ENCODE measurements at regions not wholly inside any gene's neighbourhood (a gene's known extent, or its start where the extent isn't known, plus 50 kb on each side); places are given as distances from the start of the nearest gene placed in this dataset.
A peak's percentile ranks its signal among the peaks of the same experiment; 100 is the strongest.
"Not testable (repeated sequence)": the region's sequence is repeated elsewhere in the genome, so short reads cannot be mapped to it uniquely, and the experiment has no call there.

DNA sequence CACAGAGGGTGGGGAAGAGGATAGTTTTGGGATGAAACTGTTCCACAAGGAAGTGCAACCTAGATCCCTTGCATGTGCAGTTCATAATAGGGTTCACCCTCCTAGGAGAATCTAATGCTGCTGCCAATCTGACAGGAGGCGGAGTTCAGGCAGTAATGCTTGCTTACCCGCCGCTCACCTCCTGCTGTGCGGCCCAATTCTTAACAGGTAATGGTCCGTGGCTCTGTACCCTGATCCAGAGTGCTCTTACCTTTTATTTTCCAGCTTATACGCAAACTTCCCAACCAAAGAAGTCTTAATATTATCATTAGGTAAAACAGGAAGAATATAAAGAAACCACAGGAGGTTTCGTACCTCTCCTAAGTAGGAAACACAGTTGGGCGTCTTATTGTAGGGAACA is 82.7 kb upstream of the CD302 start:
- no peak for DNase-seq (ENCODE audit: extremely low read depth, insufficient read length)
- no peaks in the 10 kb centered on the region for H3K27me3 ChIP-seq (replicated peaks; ENCODE audit: control insufficient read depth, insufficient read depth, low read length)
- peaks cover 5% of the 10 kb centered on the region for H3K36me3 ChIP-seq (ENCODE audit: control insufficient read depth, insufficient read depth, low read length)
- TF ChIP-seq, protein P1, sequence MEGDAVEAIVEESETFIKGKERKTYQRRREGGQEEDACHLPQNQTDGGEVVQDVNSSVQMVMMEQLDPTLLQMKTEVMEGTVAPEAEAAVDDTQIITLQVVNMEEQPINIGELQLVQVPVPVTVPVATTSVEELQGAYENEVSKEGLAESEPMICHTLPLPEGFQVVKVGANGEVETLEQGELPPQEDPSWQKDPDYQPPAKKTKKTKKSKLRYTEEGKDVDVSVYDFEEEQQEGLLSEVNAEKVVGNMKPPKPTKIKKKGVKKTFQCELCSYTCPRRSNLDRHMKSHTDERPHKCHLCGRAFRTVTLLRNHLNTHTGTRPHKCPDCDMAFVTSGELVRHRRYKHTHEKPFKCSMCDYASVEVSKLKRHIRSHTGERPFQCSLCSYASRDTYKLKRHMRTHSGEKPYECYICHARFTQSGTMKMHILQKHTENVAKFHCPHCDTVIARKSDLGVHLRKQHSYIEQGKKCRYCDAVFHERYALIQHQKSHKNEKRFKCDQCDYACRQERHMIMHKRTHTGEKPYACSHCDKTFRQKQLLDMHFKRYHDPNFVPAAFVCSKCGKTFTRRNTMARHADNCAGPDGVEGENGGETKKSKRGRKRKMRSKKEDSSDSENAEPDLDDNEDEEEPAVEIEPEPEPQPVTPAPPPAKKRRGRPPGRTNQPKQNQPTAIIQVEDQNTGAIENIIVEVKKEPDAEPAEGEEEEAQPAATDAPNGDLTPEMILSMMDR (IDR thresholded peaks at IDR 0.05; ENCODE audit: insufficient read depth, low read length, poor library complexity, severe bottlenecking) = no peak
- H3K4me3 ChIP-seq (replicated peaks; ENCODE audit: low read depth, low read length) = no peak overlapping the region

DNA sequence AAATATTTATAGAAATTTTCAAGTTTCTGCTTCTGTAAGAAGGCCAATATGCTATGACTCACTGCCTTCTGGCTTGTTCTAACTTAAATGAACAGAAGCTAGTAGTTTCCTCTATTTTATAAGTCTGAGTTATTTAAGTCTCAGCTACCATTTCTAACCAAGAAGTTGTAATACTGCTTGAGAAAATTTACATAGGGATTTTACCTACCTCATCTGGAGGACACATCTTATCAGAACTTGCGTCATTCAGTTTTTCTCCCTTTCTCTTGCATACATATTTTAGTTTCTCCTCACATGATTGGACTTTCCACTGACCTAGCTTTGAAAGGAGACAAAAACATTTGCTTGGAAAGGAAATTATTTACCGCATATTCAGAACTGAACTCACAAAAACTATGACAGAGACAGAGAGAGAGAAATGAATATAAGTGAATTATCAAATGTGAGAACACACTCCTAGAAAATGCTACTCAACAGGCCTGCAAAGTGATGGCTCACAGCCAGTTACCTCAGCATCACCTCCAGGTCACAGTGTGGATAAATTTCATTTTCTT is 81.1 kb upstream of the CD302 start:
- DNase-seq (ENCODE audit: extremely low read depth, insufficient read length) = peak; percentile 82
- TF ChIP-seq, protein P1 (IDR thresholded peaks at IDR 0.05; ENCODE audit: insufficient read depth, low read length, poor library complexity, severe bottlenecking) = no peak
- Histone ChIP-seq H3K36me3 (ENCODE audit: control insufficient read depth, insufficient read depth, low read length) (peaks cover 5% of the 10 kb centered on the region), H3K4me3 (replicated peaks; ENCODE audit: low read depth, low read length) (no peak overlapping the region), H3K27me3 (replicated peaks; ENCODE audit: control insufficient read depth, insufficient read depth, low read length) (no peaks in the 10 kb centered on the region)

DNA sequence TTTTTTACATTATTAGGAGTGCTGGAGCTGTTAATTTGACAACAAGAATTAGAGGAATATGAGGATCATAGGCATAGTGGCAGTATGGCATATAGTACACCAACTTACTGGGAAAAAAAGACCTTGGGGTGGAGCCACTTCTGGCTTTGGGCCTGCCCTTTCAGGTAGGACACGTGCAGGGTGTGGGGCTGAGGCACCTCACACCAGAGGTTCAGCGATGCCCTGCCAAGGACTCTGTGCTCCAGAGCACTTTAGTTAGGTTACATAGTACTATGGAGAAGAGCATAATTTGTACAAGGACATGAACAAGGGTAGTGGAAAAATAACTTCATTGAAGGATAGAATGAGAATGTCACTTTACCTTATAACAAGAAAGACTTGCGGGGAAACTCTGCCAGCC is 77.1 kb upstream of the CD302 start:
- no peak overlapping the region for H3K4me3 ChIP-seq (replicated peaks; ENCODE audit: low read depth, low read length)
- no peaks in the 10 kb centered on the region for H3K27me3 ChIP-seq (replicated peaks; ENCODE audit: control insufficient read depth, insufficient read depth, low read length)
- DNase-seq (ENCODE audit: extremely low read depth, insufficient read length) = no peak
- H3K36me3 ChIP-seq (ENCODE audit: control insufficient read depth, insufficient read depth, low read length) = peaks cover 9% of the 10 kb centered on the region
- TF ChIP-seq, protein P1 (IDR thresholded peaks at IDR 0.05; ENCODE audit: insufficient read depth, low read length, poor library complexity, severe bottlenecking) = no peak

DNA sequence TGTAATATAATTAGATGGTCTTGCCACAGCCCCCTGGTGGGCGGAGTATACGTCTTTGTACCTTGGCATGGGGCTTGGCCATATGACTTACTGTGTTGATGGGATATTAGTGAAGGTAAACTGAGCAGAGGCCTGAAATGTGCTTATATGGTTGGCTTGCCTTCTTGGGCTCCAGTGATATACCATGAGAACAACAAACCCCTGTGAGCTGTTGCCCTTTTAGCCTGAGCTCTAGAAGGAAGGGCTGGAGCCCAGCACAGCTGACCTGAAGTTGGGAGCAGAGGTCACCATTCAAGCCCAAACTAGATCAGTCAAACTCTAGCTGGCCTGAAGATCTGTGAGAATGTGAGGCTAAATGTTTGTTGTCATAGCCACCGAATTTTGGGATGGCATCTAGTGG is 75.2 kb upstream of the CD302 start:
- H3K4me3 ChIP-seq (replicated peaks; ENCODE audit: low read depth, low read length) = no peak overlapping the region
- no peak for DNase-seq (ENCODE audit: extremely low read depth, insufficient read length)
- no peaks in the 10 kb centered on the region for H3K27me3 ChIP-seq (replicated peaks; ENCODE audit: control insufficient read depth, insufficient read depth, low read length)
- H3K36me3 ChIP-seq (ENCODE audit: control insufficient read depth, insufficient read depth, low read length) = peaks cover 11% of the 10 kb centered on the region
- TF ChIP-seq, protein P1 (IDR thresholded peaks at IDR 0.05; ENCODE audit: insufficient read depth, low read length, poor library complexity, severe bottlenecking) = peak; percentile 4

DNA sequence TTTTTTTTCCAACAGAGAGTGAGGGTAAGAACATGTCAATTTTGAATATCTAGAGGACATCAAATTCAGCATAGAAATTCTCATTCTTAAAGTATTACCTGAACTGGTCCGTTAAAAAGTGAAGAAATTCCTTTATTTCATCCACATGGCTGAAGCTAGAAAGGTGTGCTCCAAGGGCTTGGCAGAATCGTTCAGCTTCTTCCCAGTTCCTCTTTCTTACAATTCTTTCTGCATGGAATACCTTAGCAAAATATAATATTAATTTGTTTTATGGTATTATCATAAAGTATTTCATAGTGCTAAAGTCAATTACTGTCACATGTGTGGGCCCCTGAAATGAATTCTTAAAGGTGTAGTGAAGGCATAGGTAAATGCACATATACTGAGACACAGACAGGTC is 74.3 kb upstream of the CD302 start:
- Histone ChIP-seq H3K4me3 (replicated peaks; ENCODE audit: low read depth, low read length) (no peak overlapping the region), H3K36me3 (ENCODE audit: control insufficient read depth, insufficient read depth, low read length) (peaks cover 11% of the 10 kb centered on the region), H3K27me3 (replicated peaks; ENCODE audit: control insufficient read depth, insufficient read depth, low read length) (no peaks in the 10 kb centered on the region)
- TF ChIP-seq, protein P1 (IDR thresholded peaks at IDR 0.05; ENCODE audit: insufficient read depth, low read length, poor library complexity, severe bottlenecking) = no peak
- DNase-seq (ENCODE audit: extremely low read depth, insufficient read length) = no peak

DNA sequence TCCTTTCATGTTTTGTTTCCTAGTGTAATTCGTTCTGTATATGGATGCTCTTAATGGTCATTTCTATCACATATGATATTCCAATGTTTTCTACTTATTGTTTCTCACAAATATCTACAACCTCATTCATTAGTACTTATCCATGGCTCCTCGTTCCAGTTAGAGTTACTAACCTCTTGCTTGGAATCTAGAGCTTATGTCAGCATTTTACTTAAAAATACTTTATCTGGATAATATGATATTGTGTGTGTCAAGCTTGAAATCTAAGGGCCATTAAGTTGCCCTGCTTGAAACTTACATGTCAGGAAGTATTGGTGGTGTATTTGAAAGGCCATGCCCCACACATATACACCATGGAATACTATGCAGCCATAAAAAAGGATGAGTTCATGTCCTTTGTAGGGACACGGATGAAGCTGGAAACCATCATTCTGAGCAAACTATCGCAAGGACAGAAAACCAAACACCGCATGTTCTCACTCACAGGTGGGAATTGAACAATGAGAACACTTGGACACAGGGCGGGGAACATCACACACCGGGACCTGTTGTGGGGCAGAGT is 70.7 kb upstream of the CD302 start:
- peaks cover 12% of the 10 kb centered on the region for H3K36me3 ChIP-seq (ENCODE audit: control insufficient read depth, insufficient read depth, low read length)
- not testable (repeated sequence) for DNase-seq (ENCODE audit: extremely low read depth, insufficient read length); H3K27me3 ChIP-seq (replicated peaks; ENCODE audit: control insufficient read depth, insufficient read depth, low read length); H3K4me3 ChIP-seq (replicated peaks; ENCODE audit: low read depth, low read length)

Measured in GM06990 (cell line).